Tibial nerve (tissue), 4 donors: ENCODE measurements at regions not wholly inside any gene's neighbourhood (a gene's known extent, or its start where the extent isn't known, plus 50 kb on each side); places are given as distances from the start of the nearest gene placed in this dataset.

Source experiments
- CTCF ChIP-seq, 5 experiments: fragments of 200-600 bp in 3 of 5; fragments of 450-650 bp in 2 of 5; sonication (generic) in 3 of 5; IDR thresholded peaks; one replicate each; pipeline ENCODE4 v1.5.1; 2016 to 2019; ENCODE audit warnings: antibody characterized with exemption in 5 of 5, mild to moderate bottlenecking in 3 of 5, moderate library complexity in 2 of 5
- EP300 ChIP-seq, 2 donors: sonication (generic); formaldehyde crosslinking; IDR thresholded peaks; one replicate each; pipeline ENCODE4 v1.6.1; 2017; ENCODE audit warnings: antibody characterized with exemption in 2 of 2, mild to moderate bottlenecking in 1 of 2
- POLR2A ChIP-seq, 2 donors: fragments of 450-650 bp; IDR thresholded peaks; one replicate each; pipeline ENCODE4 v1.6.1; 2017; ENCODE audit warnings: antibody characterized with exemption in 2 of 2, mild to moderate bottlenecking in 2 of 2, moderate library complexity in 2 of 2

GRCh38 chr1:94628499-94628843, 86.9 kb upstream of the F3 start:
- TF ChIP-seq CTCF (IDR thresholded peaks at IDR 0.05) (no peak), POLR2A (IDR thresholded peaks at IDR 0.05) (no peak), EP300 (IDR thresholded peaks at IDR 0.05) (no peak)
